ENCODE measurements at regions not wholly inside any gene's neighbourhood (a gene's known extent, or its start where the extent isn't known, plus 50 kb on each side); places are given as distances from the start of the nearest gene placed in this dataset.
A peak's percentile ranks its signal among the peaks of the same experiment; 100 is the strongest.

GRCh38 chr2:149989447-149990063 is 402.0 kb upstream of the MMADHC start:
- peak; percentile 28 for DNase-seq (ENCODE audit: low read depth)

DNA sequence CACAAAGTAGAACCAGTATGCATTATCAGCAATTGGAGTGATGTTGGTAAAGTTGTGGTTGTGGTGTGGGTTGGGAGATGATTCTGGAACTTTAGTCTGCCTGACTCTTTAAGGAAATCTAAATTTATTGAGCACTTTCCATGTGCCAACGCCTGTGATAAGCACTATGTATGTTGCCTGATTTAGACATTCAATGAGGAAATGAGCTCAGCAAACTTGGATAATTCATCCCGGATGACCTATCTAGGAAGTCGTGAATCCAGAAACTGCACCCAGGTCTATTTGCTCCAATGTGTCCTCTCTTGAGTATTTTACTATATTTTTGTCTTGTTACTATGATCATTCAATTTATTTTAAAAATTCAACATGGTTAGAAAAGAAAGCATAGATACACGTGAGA is 400.8 kb upstream of the MMADHC start:
- H3K4me3 ChIP-seq (replicated peaks; ENCODE audit: low read depth, low read length): no peak overlapping the region
- TF ChIP-seq, protein P1, sequence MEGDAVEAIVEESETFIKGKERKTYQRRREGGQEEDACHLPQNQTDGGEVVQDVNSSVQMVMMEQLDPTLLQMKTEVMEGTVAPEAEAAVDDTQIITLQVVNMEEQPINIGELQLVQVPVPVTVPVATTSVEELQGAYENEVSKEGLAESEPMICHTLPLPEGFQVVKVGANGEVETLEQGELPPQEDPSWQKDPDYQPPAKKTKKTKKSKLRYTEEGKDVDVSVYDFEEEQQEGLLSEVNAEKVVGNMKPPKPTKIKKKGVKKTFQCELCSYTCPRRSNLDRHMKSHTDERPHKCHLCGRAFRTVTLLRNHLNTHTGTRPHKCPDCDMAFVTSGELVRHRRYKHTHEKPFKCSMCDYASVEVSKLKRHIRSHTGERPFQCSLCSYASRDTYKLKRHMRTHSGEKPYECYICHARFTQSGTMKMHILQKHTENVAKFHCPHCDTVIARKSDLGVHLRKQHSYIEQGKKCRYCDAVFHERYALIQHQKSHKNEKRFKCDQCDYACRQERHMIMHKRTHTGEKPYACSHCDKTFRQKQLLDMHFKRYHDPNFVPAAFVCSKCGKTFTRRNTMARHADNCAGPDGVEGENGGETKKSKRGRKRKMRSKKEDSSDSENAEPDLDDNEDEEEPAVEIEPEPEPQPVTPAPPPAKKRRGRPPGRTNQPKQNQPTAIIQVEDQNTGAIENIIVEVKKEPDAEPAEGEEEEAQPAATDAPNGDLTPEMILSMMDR (IDR thresholded peaks at IDR 0.05; ENCODE audit: low read length, missing control alignments): no peak

More at GRCh38 chr2:149989447-149990063, 402.0 kb upstream of the MMADHC start:
- H3K4me3 ChIP-seq (replicated peaks; ENCODE audit: low read depth, low read length): no peak overlapping the region
- TF ChIP-seq, protein P1 (IDR thresholded peaks at IDR 0.05; ENCODE audit: low read length, missing control alignments): no peak

GRCh38 chr2:149986861-149987260 is 399.3 kb upstream of the MMADHC start:
- no peak for DNase-seq (ENCODE audit: low read depth)
- H3K4me3 ChIP-seq (replicated peaks; ENCODE audit: low read depth, low read length): no peak overlapping the region
- TF ChIP-seq, protein P1 (IDR thresholded peaks at IDR 0.05; ENCODE audit: low read length, missing control alignments): no peak

More for the DNA sequence above, 400.8 kb upstream of the MMADHC start:
- no peak for DNase-seq (ENCODE audit: low read depth)

GRCh38 chr2:149984311-149984710 is 396.7 kb upstream of the MMADHC start:
- TF ChIP-seq, protein P1 (IDR thresholded peaks at IDR 0.05; ENCODE audit: low read length, missing control alignments): no peak
- no peak overlapping the region for H3K4me3 ChIP-seq (replicated peaks; ENCODE audit: low read depth, low read length)
- no peak for DNase-seq (ENCODE audit: low read depth)

GRCh38 chr2:149972066-149972465 is 384.5 kb upstream of the MMADHC start:
- peak; percentile 29 for DNase-seq (ENCODE audit: low read depth)
- TF ChIP-seq, protein P1 (IDR thresholded peaks at IDR 0.05; ENCODE audit: low read length, missing control alignments): no peak
- H3K4me3 ChIP-seq (replicated peaks; ENCODE audit: low read depth, low read length): no peak overlapping the region

- DNase-seq (ENCODE audit: low read depth): peak; percentile 11
- TF ChIP-seq, protein P1 (IDR thresholded peaks at IDR 0.05; ENCODE audit: low read length, missing control alignments): no peak
- no peak overlapping the region for H3K4me3 ChIP-seq (replicated peaks; ENCODE audit: low read depth, low read length)
Measured at GRCh38 chr2:149954981-149955600, 367.5 kb upstream of the MMADHC start.

GRCh38 chr2:149953627-149954026 is 366.1 kb upstream of the MMADHC start:
- TF ChIP-seq, protein P1 (IDR thresholded peaks at IDR 0.05; ENCODE audit: low read length, missing control alignments): no peak
- no peak for DNase-seq (ENCODE audit: low read depth)
- no peak overlapping the region for H3K4me3 ChIP-seq (replicated peaks; ENCODE audit: low read depth, low read length)
